Gastroesophageal sphincter (tissue), 2 donors: ENCODE measurements at regions not wholly inside any gene's neighbourhood (a gene's known extent, or its start where the extent isn't known, plus 50 kb on each side); places are given as distances from the start of the nearest gene placed in this dataset.

Experiments used
- EP300 ChIP-seq: sonication (generic); formaldehyde crosslinking; IDR thresholded peaks from one replicate; pipeline ENCODE4 v1.6.1; 2017; ENCODE audit warnings: antibody characterized with exemption, mild to moderate bottlenecking
- POLR2A ChIP-seq, 2 donors: fragments of 450-650 bp; IDR thresholded peaks; one replicate each; pipeline ENCODE4 v1.6.1; 2017; ENCODE audit warnings: antibody characterized with exemption in 2 of 2, mild to moderate bottlenecking in 2 of 2, moderate library complexity in 1 of 2
- POLR2AphosphoS5 ChIP-seq: sonication (generic); formaldehyde crosslinking; IDR thresholded peaks from one replicate; pipeline ENCODE4 v1.6.1; 2017; ENCODE audit warnings: antibody characterized with exemption

- no peak for TF ChIP-seq EP300
- TF ChIP-seq POLR2AphosphoS5: no peak
- TF ChIP-seq POLR2A (IDR thresholded peaks at IDR 0.05): no peak
Measured at GRCh38 chr2:195119231-195119630, 537.8 kb upstream of the SLC39A10 start.
